GM23248 (cell line): ENCODE measurements at regions not wholly inside any gene's neighbourhood (a gene's known extent, or its start where the extent isn't known, plus 50 kb on each side); places are given as distances from the start of the nearest gene placed in this dataset.

Experiments
- EZH2 ChIP-seq: fragments of 200-600 bp; sonication (generic); IDR thresholded peaks from 2 replicates; pipeline ENCODE4 v1.6.1; 2018; ENCODE audit warnings: antibody characterized with exemption, mild to moderate bottlenecking; ENCODE audit not compliant: insufficient read depth, poor library complexity, severe bottlenecking
- EZH2phosphoT487 ChIP-seq: fragments of 200-600 bp; sonication (generic); IDR thresholded peaks from 2 replicates; pipeline ENCODE4 v1.6.1; 2018; ENCODE audit warnings: antibody characterized with exemption, moderate library complexity, mild to moderate bottlenecking, low read depth; ENCODE audit not compliant: insufficient read depth

- TF ChIP-seq EZH2phosphoT487 (no peak), EZH2 (no peak)
Observed at GRCh38 chr11:134835561-134835960, 423.5 kb upstream of the B3GAT1 start.
